NCI-H69 (cell line): ENCODE measurements at regions not wholly inside any gene's neighbourhood (a gene's known extent, or its start where the extent isn't known, plus 50 kb on each side); places are given as distances from the start of the nearest gene placed in this dataset.
"Not testable (repeated sequence)": the region's sequence is repeated elsewhere in the genome, so short reads cannot be mapped to it uniquely, and the experiment has no call there.

Source experiments
- DNase-seq: peaks from one replicate; lab custom pipeline; 2025; lab: John Stamatoyannopoulos, UW

DNA sequence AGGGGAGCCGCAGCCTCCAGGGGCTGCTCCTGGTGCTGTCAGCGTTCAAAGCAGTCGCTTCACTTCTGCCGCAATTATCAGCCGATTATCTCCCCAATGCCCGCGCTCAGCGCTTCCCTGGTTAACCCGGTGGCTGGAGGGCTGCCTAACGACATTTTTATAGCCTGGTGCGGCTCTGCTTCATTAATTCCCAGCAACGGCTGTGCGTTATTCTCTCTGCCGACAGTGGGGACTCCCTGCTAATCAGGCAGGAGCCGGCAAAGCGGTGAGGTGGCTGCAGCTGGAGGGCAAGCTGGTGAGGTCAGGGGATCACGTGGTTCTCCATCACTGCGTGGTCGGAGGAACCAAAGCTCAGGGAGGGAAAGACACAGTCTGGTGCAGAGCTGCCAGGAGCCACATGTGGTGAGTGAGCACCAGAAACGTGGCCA, 62.9 kb downstream of the GLRX5 start:
- peak; percentile 97 for DNase-seq

- peak; percentile 8 for DNase-seq
Observed at GRCh38 chr14:95601650-95602049, 66.8 kb downstream of the GLRX5 start.

DNA sequence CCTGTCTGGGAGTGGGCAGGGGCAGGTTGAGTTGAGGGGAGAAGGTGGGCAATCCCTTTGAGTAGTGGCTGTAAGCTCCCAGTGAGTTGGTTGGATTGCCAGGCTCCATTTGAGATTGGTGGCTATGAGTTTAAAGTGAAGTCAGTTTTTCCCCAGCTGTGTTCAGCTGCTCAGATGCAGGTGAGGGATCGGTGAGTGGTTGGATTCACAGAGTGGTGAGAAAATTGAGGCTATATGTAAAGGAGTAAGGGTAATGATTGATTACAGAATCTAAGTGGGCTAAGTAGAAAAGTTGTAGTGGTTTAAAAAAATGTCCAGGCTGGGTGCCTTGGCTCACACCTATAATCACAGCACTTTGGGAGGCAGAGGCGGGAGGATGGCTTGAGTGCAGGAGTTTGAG, 68.6 kb downstream of the GLRX5 start:
- no peak for DNase-seq

- DNase-seq, result no peak
Observed at GRCh38 chr14:95606266-95606665, 71.4 kb downstream of the GLRX5 start.

DNA sequence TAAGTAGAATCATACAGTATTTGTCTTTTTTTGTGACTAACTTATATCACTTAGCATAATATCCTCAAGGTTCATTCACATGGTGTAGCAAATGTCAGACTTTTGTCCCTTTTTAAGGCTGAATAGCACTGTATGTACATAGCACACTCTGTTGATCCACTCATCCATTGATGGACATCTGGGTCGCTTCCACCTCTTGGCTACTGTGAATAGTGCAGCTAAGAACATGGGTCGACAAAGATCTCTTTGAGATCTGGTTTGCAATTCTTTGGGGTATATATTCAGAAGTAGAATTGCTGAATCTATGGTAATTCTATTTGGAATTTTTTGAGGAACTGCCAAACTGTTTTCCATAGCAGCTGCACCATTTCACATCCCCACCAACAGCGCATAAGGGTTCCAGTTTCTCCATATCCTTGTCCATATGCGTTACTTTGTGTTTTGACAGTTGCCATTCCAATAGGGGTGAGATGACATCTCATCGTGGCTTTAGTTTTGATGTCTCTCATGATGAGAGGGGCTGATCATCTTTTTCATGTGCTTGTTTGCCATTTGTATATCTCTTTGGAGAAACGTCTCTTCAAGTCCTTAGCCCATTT, 73.9 kb downstream of the GLRX5 start:
- DNase-seq, result no peak

DNA sequence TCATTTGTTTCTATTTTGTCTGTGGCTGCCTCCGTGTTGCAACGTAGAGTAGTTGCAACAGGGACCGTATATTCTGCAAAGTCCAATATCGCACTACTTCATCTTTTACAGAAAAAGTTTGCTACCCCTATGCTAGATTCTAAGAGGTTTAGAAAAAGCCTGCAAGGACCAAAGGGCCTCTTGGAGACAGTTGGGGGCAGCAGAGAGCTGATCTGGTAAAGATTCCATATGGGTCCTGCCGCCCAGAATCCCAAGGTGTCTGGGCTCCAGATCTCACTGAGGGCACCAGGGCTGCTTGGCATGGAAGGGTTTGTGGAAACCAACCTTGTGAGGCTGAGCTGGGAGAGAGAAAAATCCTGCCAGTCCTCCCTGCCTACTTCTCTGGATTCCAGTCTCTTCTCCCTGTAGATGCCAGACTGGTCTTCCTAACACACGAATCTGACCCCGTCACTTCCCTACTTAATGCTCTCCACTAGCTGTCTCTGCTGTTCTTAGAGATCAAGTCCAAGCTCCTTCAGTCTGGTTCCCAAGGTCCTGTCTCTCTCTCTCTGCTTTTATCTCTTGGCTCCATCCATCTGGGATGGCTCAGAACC, 74.6 kb downstream of the GLRX5 start:
- peak; percentile 85 for DNase-seq

DNA sequence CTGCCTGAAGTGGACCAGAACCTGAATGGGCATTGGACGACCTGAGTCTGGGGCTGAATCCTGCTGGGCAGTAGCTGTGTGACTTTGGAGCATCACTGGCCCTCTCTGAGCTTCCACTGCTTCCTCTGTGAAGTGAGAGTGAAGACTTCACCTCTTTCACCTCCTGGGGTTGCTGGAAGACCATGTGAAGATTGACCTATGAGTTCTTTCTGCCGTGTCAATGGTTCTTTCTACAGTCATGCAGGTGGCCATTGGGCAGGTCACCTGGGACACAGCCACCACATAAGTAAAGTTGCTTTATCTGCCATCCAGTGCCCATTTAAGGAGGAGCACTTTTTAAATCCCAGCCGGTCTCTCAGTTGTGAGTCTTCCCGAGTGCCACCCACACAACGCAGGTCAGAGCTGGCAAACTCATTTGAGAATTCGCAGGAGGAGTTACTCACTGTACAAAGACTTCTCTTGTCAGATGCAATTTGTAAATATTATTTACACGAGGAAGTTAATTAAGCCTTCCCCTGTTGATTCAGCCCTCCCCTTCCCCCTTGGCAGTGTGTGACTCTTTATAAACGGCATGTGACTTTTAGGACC, 74.8 kb upstream of the TCL1B start:
- peak; percentile 68 for DNase-seq

DNA sequence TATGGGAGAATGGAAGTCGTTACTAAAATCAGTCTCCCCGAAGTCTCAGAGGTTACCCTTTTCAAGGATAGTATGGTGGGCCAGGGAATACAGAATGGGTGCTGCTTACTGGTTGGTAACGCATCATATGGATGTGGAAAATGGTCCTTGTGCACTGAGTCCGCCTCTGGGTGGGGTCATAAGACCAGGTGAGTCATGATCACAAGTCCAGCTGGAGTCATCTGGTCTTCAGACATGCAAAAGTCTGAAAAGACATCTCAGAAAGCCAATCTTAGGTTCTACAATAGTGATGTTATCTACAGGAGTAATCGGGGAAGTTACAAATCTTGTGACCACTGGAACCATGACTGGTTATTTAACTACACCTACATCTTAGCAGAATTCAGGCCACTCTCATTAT, 71.9 kb upstream of the TCL1B start:
- DNase-seq, result peak; percentile 50

GRCh38 chr14:95616745-95617144, 69.5 kb upstream of the TCL1B start:
- DNase-seq, result no peak

DNA sequence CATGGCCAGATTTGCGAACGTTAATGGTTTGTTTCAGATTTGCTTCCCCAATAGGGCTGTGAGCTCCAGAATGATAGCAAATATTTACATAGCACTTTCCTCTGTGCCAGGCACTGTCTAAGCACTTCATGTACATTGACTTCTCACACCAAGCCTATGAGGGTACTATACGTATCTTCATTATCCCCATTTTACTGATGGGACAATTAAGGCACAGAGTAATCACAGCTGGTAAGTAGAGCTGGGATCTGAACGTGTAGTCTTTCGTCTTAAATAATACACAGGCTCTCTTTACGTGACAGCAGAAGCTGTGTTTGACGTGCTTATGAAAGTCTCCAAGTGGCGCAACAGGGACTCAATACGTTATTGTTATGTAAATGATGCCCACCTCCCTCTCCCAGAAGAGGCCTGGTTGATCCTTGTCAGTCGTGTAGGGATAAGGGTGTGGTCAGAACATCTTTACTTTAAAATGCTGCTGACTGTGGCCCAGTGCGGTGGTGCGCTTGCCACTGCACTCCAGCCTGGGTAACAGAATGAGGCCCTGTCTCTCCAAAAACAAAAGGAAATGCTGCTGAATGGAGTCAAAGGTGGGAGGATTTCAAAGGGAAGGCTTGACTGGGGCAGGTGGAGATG, 66.3 kb upstream of the TCL1B start:
- DNase-seq, result peak; percentile 70

GRCh38 chr14:95620659-95621059, 65.6 kb upstream of the TCL1B start:
- peak; percentile 92 for DNase-seq

GRCh38 chr14:95623195-95623594, 63.0 kb upstream of the TCL1B start:
- DNase-seq, result no peak

GRCh38 chr14:95625710-95626109, 60.5 kb upstream of the TCL1B start:
- not testable (repeated sequence) for DNase-seq

- DNase-seq, result no peak
Observed at GRCh38 chr14:95635051-95635450, 51.2 kb upstream of the TCL1B start.
